Stimulated activated CD8-positive, alpha-beta memory T cell treated with anti-CD3 and anti-CD28 coated beads, Interleukin-4, amount 100 ng/mL, for 4 hours (primary cell): ENCODE measurements at regions not wholly inside any gene's neighbourhood (a gene's known extent, or its start where the extent isn't known, plus 50 kb on each side); places are given as distances from the start of the nearest gene placed in this dataset.
"Not testable (repeated sequence)": the region's sequence is repeated elsewhere in the genome, so short reads cannot be mapped to it uniquely, and the experiment has no call there.

Experiments
- DNase-seq, 2 donors: peaks; one replicate each; pipeline ENCODE4 v3.0.0-alpha.2; 2020; ENCODE audit warnings: low read depth in 2 of 2, low spot score in 1 of 2

DNA sequence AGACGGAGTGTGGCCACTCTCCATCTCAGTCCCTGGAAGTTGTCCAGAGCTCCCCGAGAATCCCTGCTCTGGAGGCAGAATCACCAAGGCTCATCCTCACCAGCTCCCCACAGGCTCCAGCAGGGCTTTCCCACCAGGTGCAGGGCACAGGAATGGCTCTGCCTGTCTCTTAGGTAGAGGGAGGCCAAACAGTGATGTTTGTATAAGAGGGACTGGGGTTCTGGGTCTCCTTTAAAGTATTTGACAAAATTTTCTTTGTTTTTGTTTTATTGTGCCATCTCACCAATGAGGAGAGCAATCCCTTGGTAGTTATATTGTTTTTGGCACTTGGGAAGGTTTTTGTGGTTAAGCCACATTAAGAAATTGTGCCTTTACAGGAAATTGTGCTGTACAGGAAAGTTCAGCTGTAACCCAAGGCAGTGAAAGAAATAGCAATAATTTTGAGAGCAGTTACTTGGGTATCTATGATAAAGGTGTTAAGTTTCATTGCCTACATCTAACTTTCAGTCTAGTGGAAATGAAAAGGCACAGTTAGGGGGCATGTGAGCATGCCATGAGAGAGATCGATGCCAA, 219.3 kb upstream of the PRSS58 start:
- DNase-seq: no peak

- DNase-seq: no peak
These were observed 218.2 kb upstream of the PRSS58 start for GRCh38 chr7:142476077-142476476.

- no peak for DNase-seq
These were observed 214.0 kb upstream of the PRSS58 start for GRCh38 chr7:142471820-142472219.

GRCh38 chr7:142470544-142470830, 212.6 kb upstream of the PRSS58 start:
- DNase-seq: no peak

- no peak for DNase-seq
These were observed 212.1 kb upstream of the PRSS58 start for GRCh38 chr7:142469696-142470543.

GRCh38 chr7:142468871-142469665, 211.2 kb upstream of the PRSS58 start:
- DNase-seq: no peak

DNA sequence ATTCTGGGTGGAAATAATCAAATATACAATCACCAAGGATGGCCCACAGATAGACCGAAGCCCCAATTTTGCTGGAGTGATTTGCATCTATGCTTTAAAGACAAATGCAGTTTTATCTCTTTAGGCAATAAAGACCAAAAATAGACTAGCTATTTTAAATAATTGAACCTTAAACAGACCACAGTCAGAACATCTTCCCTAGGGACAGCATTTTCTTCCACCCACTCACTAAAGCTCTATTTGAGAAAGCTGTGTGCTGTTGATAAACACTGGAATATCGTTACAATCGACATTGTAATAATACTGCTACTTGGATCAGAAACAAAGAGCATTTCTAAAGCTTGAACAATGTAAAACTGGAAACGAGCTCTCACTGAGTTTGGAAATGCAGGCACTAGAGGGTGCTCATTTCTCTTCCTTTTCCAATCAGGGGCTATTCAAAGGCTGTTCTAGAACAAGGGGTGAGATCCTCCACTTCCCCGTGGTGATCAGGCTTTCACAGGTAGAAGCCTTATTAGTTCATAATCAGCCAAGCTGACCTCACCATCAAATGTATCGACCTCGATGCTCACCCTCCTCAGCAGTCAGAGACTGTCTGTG, 209.3 kb upstream of the PRSS58 start:
- DNase-seq: not testable (repeated sequence)

DNA sequence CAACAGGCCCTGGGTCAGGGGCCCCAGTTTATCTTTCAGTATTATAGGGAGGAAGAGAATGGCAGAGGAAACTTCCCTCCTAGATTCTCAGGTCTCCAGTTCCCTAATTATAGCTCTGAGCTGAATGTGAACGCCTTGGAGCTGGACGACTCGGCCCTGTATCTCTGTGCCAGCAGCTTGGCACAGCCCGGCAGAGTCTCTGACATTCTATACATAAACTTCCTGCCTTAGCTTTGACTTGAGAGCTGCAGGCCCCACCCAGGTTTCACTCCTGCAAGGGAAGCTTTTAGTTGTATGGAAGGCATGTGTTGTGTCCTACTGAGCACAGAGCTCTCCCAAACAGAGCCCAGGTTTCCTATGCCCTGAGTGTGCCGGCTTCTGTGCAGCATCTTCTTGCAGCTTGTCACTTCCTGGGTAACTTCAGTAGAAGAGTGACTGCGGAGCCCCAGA, 205.6 kb upstream of the PRSS58 start:
- no peak for DNase-seq

DNA sequence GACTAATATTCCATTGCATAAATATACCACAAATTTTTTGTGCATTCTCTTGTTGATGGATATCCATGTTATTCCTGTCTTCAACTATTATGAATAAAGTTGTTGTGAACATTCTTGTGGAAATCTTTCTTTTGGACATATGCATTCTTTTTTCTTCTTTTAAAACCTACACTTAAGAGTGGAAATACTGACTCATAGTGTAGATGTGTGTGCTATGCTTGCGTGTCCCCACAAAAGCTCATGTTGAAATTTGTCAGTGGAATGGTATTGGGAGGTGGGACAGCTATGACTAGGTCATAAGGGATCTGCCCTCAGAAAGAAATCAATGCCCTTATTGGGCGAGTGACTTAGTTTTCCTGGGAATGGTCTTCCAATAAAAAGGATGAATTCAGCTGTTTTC, 203.6 kb upstream of the PRSS58 start:
- no peak for DNase-seq

- DNase-seq: no peak
These were observed 202.7 kb upstream of the PRSS58 start for GRCh38 chr7:142460402-142461117.

DNA sequence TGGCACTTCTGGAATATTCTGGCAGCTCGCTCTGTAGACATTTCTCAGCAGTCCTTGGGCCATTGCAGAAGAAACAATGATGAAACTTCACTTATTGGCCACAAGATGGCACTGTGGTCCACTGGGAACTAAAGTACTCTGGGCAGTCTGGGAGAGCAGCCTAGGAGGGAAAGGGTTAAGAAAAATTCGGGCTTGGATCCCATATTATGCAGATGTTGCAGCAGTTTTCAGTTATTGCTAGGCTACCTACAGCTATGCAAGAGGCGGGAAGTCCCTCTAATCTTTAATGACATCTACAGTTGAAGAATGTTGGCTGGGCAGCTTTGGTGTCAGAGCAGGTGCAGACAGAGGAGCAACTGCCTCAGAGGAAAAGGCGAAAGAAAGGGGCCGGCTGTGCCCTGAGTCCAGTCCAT, 201.7 kb upstream of the PRSS58 start:
- DNase-seq: no peak

DNA sequence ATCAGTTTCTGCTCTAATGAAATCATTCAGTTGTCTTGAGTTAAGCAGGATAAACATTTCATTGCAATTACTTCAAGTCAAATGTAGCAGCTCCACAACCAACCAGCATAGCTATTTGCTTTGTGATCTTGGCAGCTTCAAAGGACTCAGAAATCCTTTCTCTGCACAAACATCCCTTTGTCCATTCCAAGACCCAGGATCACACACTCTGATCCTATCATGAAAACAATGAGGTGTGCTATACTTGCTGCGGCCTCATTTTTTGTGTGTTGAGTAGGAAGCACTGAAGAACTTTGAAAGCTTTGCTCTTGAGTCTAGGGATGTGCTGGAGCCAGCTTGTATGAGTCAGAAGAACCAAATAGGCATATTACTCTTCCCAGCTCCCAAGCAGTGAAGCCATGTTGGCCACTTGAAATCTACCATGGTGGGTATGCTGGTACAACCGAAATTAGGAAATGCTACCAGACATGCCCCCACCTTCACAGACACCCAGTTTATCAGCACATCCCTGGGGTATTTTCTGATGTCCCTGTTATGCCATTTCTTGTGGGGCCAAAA, 199.4 kb upstream of the PRSS58 start:
- no peak for DNase-seq

GRCh38 chr7:142455392-142455791, 197.5 kb upstream of the PRSS58 start:
- no peak for DNase-seq

GRCh38 chr7:142454862-142455261, 197.0 kb upstream of the PRSS58 start:
- DNase-seq: no peak

DNA sequence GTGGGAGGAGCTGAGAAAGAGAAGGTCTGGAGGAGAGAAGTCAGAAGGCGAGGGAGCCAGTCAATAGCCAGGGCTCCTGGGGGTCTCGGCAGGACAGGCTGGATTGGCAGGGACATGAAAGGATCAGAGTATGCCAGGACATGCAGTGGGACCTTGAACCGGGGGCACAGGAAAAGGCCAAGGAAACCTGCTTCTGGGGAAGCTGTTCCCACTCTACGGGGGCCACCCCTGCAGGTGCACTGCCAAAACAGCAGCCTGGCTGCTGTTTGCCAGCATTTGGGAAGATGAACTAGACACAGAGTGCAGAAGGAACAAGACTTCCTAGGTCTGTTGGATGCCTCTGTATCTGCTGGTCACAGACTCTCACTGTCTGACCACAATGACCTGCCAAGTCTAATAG, 194.9 kb upstream of the PRSS58 start:
- no peak for DNase-seq

DNA sequence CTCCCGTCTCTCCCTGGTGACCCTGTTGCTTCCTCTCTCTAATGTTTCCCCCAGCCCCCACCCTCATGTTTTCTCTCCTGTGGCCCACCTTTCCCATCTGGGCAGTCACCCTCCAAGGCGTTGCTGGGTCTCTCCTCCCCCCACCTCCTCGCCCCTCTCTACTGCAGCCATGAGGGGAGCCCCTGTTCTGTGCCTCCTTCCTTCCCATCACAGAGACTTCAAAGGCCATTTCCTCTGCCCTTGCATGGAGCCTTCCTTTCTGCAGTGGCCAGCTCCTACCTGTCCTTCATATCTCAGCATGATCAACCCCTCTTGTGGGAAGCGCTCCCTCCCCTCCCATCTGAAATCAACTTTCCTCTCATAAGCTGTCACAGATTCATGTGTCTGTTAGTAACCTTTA, 194.0 kb upstream of the PRSS58 start:
- no peak for DNase-seq

DNA sequence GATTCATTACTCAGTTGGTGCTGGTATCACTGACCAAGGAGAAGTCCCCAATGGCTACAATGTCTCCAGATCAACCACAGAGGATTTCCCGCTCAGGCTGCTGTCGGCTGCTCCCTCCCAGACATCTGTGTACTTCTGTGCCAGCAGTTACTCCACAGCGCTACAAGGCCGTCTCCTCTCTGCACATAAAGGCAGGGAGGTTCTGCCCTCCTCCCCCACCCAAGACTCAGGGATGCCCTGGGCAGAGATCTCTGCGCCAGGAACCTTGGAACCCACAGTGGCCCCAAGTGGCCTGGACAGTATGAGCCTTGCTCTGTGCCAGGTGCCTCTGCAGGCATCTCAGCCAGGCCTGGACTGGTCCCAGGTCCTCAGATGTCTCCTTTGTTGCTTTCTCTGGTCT, 193.4 kb upstream of the PRSS58 start:
- no peak for DNase-seq

DNA sequence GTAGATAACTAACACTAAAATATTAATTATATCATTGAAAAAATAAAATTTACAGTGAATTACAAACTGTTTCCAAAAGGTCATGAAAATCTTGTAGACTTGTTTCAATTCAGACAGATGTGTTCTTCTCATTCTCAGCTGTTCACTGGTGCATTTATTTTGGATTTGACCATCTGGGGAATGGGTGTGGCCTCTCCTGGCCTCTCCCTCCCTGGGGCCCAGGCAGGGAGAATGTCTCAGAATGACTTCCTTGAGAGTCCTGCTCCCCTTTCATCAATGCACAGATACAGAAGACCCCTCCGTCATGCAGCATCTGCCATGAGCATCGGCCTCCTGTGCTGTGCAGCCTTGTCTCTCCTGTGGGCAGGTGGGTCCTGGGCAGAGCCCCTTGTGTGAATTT, 192.8 kb upstream of the PRSS58 start:
- DNase-seq: no peak

DNA sequence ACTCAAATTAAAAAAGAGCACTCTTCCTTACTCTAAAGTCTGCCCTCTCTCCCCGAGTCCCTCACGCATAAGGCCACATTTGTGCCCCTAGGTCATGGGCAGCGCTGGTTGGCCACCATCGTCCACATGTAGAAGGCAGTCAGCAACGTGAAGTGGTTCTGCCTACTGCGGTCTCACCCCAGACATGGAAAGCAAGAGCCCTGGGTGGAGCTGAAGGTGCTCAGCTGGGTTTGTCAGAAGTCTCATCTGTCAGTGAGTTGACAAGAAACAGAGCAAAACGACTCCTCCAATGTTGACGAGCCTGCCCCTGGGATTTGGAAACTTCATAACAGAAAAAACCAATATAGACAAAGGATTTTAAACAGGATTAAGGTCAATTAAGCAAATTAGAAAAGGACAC, 192.3 kb upstream of the PRSS58 start:
- no peak for DNase-seq

DNA sequence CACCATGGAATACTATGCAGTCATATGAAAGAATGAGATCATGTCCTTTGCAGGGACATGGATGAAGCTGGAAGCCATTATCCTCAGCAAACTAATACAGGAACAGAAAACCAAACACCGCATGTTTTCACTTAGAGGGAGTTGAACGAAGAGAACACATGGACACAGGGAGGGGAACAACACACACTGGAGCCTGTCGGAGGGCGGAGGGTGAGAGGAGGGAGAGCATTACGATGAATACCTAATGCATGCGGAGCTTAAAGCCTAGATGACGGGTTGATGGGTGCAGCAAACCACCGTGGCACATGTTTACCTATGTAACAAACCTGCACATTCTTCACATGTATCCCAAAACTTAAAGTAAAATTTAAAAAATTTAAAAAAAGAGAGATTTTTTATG, 191.0 kb upstream of the PRSS58 start:
- not testable (repeated sequence) for DNase-seq

GRCh38 chr7:142447762-142448161, 189.9 kb upstream of the PRSS58 start:
- no peak for DNase-seq
